ENCODE measurements at regions not wholly inside any gene's neighbourhood (a gene's known extent, or its start where the extent isn't known, plus 50 kb on each side); places are given as distances from the start of the nearest gene placed in this dataset.

DNA sequence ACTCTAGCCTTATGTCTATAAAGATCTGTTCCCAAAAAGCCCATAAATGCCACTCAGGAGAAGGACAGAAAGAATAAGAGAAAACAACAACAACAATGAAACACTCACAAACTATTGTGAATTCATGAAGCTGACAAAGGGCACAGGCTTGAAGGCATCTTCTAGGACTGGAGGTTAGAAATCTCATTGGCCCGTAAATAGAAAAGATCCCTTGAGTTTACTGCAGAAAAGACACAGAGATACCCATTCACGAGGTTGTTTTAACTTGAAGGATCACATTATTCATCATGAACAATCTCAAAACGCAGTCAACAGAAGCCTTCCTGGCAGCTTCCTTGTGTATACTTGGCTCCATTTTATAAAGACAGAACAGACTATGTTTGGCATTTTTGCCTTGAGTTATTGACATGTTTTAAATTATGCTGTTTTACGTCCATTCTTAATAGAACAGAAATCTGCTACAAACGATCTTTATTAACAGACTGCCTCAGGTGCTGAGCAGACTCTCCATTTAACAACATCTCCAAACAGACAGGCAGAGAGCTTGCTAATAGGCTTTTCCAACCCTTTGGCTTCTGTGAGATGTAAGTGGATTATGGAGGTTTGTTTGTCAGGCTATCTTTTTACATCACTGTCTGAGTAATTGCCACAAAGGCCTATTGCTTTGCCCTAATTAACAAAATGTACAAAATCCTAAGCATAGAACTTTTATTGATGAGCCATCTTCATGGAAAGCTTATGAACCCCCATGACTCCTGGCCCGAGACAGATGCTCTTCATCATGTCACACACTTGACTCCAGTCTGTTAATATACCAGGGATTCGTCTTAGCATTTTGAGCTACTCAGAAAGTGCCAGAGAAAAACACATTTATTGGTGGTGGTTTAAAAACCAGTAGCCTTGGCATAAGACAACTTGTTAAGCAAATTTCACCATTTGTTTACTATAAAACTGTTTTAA is 735.3 kb upstream of the ZNF608 start:
- no peak for DNase-seq (ENCODE audit: extremely low spot score)
- ChIA-PET POLR2A (no interaction called here), CTCF (no interaction called here)
- TF ChIP-seq, protein P1, sequence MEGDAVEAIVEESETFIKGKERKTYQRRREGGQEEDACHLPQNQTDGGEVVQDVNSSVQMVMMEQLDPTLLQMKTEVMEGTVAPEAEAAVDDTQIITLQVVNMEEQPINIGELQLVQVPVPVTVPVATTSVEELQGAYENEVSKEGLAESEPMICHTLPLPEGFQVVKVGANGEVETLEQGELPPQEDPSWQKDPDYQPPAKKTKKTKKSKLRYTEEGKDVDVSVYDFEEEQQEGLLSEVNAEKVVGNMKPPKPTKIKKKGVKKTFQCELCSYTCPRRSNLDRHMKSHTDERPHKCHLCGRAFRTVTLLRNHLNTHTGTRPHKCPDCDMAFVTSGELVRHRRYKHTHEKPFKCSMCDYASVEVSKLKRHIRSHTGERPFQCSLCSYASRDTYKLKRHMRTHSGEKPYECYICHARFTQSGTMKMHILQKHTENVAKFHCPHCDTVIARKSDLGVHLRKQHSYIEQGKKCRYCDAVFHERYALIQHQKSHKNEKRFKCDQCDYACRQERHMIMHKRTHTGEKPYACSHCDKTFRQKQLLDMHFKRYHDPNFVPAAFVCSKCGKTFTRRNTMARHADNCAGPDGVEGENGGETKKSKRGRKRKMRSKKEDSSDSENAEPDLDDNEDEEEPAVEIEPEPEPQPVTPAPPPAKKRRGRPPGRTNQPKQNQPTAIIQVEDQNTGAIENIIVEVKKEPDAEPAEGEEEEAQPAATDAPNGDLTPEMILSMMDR (IDR thresholded peaks at IDR 0.05; ENCODE audit: control extremely low read depth, extremely low read depth, low read depth, missing control alignments): no peak

DNA sequence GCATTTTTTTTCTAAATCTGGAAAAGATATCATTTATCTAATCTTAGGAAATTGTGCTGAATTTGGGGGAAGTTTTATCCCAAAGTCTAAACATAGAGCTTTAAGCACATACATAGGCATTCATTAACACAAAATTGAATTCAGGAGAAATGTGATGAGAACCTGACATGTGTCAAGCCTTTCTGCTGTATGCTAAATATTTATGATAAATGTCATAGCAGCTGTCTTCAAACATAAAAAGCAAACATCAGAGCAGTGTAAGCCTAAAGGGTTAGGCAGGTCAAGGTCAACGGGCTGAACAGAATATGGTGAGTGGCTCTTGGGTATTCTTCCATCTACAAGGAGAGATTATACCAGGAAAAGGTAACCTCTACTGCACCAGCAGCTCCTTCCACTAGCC is 737.2 kb upstream of the ZNF608 start:
- POLR2A ChIA-PET: no interaction called here
- TF ChIP-seq, protein P1 (IDR thresholded peaks at IDR 0.05; ENCODE audit: control extremely low read depth, extremely low read depth, low read depth, missing control alignments): no peak
- CTCF ChIA-PET: interaction anchor here (0.6 kb wide), 1 partner anchor 14 kb away, joined by 3 read pairs; no protein-coding TSS in a partner anchor
- no peak for DNase-seq (ENCODE audit: extremely low spot score)

DNA sequence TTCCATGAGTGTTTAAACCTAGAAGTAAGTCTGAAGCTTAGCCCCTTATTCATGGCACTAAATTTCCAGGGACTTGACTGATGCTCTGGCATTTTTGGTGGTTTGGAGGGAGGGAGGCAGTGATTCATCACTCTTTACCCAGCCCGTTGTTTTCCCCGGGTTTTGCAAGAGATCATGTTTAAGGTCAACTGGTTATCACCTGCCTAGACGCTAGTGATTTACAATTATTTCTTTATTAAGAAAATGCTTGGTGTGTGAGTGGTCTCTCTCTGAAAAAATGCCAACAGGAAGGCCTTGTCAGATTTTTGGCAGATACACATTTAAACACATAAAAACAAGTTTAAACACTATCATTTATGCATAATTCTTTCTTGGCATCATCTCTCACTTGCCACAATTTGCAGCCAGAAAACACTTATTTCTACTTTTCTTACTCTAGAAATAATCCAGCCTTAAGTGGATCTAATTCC is 737.9 kb upstream of the ZNF608 start:
- POLR2A ChIA-PET: no interaction called here
- TF ChIP-seq, protein P1 (IDR thresholded peaks at IDR 0.05; ENCODE audit: control extremely low read depth, extremely low read depth, low read depth, missing control alignments): no peak
- DNase-seq (ENCODE audit: extremely low spot score): no peak
- CTCF ChIA-PET: no interaction called here

DNA sequence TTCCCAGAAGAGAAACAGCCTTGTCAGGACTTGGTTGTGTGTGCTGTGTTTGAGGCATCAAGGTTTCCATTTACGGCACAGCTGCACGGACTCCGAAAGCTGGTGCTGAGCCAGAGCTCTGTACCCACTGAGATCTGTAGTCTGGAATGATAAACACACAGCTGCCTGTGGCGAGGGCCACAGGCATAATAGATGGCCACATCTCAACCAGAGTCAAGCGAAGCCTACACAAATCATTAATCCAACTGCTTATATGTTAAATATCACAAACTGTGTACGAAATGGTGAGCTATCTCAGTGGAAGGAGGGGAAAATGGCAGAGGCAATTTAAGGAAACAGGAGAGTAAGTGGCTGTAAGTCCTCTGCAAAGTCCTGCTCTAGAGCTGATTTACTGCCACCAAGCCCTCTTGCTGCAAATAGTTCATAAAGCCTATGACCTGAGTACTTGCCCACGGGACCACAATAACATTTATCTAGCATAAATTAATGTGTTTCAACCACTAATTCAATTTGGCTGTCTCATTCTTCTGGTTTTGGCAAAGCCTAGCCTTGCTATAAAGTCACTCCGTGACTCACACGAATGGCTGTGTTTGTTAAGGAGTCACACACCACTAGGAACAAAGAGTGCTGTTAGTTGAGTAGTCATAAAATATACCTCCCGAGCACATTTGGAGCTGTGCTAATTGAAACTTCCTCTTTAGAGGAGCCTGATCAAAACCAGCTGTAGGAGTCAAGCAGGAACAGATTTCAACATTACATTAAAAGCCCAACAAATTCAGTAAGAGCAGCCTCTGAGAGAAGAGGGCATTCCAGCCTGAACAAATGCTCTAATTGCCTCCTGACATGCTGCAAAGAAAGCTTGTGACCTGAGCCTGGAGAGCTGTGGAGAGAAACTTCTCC is 738.6 kb upstream of the ZNF608 start:
- CTCF ChIA-PET: interaction anchor here (0.9 to 1.2 kb wide), 2 partner anchors 20 to 67 kb away, joined by 3 read pairs; no protein-coding TSS in a partner anchor
- POLR2A ChIA-PET: no interaction called here

DNA sequence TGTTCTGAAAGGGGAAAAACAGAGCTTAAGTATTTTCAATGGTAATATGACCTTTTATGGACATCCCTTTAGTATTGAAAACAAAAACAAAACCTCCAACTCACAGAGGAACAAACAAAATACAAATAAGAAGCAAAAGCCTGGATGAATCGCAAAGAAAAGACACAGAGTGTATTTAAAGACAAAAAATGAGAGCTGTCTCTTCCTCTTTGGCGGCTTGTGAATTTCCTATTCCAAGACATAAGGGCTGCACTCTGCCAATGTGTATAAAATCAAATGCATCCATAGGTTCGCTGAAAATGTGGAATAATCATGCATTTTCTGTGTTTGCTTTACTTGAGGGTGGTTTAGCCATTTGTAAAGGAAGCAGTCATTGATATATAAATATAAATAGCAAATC is 739.3 kb upstream of the ZNF608 start:
- CTCF ChIA-PET: interaction anchor here (0.9 to 1.8 kb wide), 3 partner anchors 9 to 66 kb away, joined by 3 read pairs; no protein-coding TSS in a partner anchor

More for the DNA sequence above, 738.6 kb upstream of the ZNF608 start:
- TF ChIP-seq, protein P1 (IDR thresholded peaks at IDR 0.05; ENCODE audit: control extremely low read depth, extremely low read depth, low read depth, missing control alignments): no peak
- no peak for DNase-seq (ENCODE audit: extremely low spot score)

More for the DNA sequence above, 739.3 kb upstream of the ZNF608 start:
- no peak for DNase-seq (ENCODE audit: extremely low spot score)
- TF ChIP-seq, protein P1 (IDR thresholded peaks at IDR 0.05; ENCODE audit: control extremely low read depth, extremely low read depth, low read depth, missing control alignments): no peak
- POLR2A ChIA-PET: no interaction called here

Measured in GM10248 (cell line).